Activated CD8-positive, alpha-beta T cell treated with anti-CD3 and anti-CD28 coated beads for 36 hours (primary cell): ENCODE measurements at regions not wholly inside any gene's neighbourhood (a gene's known extent, or its start where the extent isn't known, plus 50 kb on each side); places are given as distances from the start of the nearest gene placed in this dataset.

Experiments used
- ATAC-seq: fragments of 200-7000 bp; cut with Tn5 transposase; one replicate; pipeline ENCODE4 v1.10.0; 2021; ENCODE audit warnings: mild to moderate bottlenecking, moderate library complexity
- CTCF ChIA-PET: fragments of 350-600 bp; sonication (Branson Sonifier 250); formaldehyde crosslinking; loops from one replicate; lab custom pipeline; 2021; ENCODE audit warnings: antibody characterized with exemption; lab: Charles Lee
- POLR2A ChIA-PET: fragments of 350-600 bp; sonication (Branson Sonifier 250); formaldehyde crosslinking; loops from one replicate; lab custom pipeline; 2021; ENCODE audit warnings: antibody characterized with exemption; lab: Charles Lee
- DNase-seq: peaks from one replicate; pipeline ENCODE4 v3.0.0-alpha.2; 2020
- H3K27ac Mint-ChIP-seq: one replicate; pipeline ENCODE4 v1.8.0; 2021; ENCODE audit warnings: mild to moderate bottlenecking, mixed read lengths
- H3K27me3 Mint-ChIP-seq: one replicate; pipeline ENCODE4 v1.8.0; 2021; ENCODE audit warnings: mixed read lengths
- H3K36me3 Mint-ChIP-seq: one replicate; pipeline ENCODE4 v1.8.0; 2021; ENCODE audit warnings: low read depth, mixed read lengths
- H3K4me1 Mint-ChIP-seq: one replicate; pipeline ENCODE4 v1.8.0; 2021; ENCODE audit warnings: low read depth, mixed read lengths
- H3K4me3 Mint-ChIP-seq: one replicate; pipeline ENCODE4 v1.8.0; 2021; ENCODE audit warnings: mild to moderate bottlenecking, moderate library complexity, mixed read lengths
- H3K9me3 Mint-ChIP-seq: one replicate; pipeline ENCODE4 v1.8.0; 2021; ENCODE audit warnings: mixed read lengths
- intact Hi-C: fragments of 100-400 bp; cut with micrococcal nuclease; formaldehyde crosslinking; loops from one replicate; pipeline ENCODE4 v1.10.0; 2022
- TF ChIP-seq, protein P1 (sequence below): fragments of 200-600 bp; IDR thresholded peaks from one replicate; pipeline ENCODE4 v1.8.0; 2022; ENCODE audit warnings: antibody characterized with exemption, mild to moderate bottlenecking

GRCh38 chr11:92308366-92308765 is 83.7 kb downstream of the FAT3 start:
- peaks cover 2% of the 10 kb centered on the region for H3K9me3 Mint-ChIP-seq
- CTCF ChIA-PET = no interaction called here

DNA sequence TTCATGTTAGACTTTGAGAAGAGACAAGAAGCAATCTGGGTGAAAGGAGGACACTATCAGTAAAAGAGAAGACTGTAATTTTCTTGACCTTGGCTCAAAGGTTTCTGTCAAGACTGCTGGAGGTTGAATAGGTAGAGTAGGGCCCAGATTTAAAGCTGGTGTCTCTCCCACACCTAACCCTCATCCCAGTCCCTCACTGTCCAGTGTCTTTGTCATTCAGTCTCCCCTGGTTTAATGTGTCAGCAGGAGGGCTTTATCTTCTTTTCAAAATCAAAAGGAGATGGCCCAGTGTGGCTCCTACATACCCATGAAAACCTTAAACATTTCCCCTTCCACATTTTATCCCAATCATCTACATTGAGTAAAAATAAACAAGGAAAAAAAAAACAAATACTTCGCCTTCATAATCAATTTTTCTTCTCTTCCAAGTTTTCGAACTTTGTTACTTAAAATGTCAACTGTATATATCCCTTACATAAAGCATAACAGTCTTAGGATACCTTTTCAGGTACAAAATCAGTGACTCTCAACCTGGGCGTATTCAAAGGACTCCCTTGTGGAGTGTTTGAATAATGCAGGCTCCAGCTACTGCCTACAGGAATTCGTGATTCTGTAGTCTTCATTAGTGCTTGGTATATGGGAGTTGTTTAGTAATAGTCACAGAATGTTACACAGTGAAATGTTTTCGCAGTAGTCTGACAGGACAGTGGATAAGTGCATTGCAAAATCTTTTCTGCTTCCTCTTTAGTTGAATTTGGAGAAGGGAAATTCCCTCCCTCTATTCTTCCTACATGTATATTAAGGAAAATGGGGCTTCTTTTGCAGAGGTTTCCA is 87.2 kb downstream of the FAT3 start:
- POLR2A ChIA-PET = no interaction called here

More at GRCh38 chr11:92308366-92308765, 83.7 kb downstream of the FAT3 start:
- ATAC-seq = no peak
- TF ChIP-seq, protein P1, sequence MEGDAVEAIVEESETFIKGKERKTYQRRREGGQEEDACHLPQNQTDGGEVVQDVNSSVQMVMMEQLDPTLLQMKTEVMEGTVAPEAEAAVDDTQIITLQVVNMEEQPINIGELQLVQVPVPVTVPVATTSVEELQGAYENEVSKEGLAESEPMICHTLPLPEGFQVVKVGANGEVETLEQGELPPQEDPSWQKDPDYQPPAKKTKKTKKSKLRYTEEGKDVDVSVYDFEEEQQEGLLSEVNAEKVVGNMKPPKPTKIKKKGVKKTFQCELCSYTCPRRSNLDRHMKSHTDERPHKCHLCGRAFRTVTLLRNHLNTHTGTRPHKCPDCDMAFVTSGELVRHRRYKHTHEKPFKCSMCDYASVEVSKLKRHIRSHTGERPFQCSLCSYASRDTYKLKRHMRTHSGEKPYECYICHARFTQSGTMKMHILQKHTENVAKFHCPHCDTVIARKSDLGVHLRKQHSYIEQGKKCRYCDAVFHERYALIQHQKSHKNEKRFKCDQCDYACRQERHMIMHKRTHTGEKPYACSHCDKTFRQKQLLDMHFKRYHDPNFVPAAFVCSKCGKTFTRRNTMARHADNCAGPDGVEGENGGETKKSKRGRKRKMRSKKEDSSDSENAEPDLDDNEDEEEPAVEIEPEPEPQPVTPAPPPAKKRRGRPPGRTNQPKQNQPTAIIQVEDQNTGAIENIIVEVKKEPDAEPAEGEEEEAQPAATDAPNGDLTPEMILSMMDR = no peak
- Mint-ChIP-seq H3K36me3 (no peaks in the 10 kb centered on the region), H3K27ac (no peak overlapping the region), H3K4me1 (no peaks in the 10 kb centered on the region), H3K4me3 (no peak overlapping the region), H3K27me3 (no peaks in the 10 kb centered on the region)
- intact Hi-C loops = no loop called here
- no peak for DNase-seq
- POLR2A ChIA-PET = no interaction called here

DNA sequence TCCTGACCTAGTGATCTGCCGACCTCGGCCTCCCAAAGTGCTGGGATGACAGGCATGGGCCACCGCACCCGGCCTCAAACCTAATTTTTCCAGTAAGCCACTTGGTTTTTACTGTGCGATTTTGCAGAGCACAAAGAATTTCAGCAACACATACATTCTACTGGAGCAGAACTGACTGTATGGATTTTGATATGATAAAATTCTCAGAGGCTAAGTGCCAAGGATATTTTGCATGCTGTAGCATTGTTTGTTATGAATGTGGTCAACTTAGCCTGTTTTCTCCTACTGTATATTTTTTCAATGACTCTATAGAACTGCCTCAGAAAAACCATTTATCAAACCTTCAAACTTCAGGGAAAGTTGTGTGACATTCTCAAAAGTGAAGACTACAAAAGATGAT is 89.2 kb downstream of the FAT3 start:
- ATAC-seq (no peak), DNase-seq (no peak)
- no peaks in the 10 kb centered on the region for H3K4me1 Mint-ChIP-seq
- H3K4me3 Mint-ChIP-seq = no peak overlapping the region
- no peaks in the 10 kb centered on the region for H3K27me3 Mint-ChIP-seq
- ChIA-PET CTCF (no interaction called here), POLR2A (no interaction called here)
- TF ChIP-seq, protein P1 = no peak
- intact Hi-C loops = no loop called here
- no peaks in the 10 kb centered on the region for H3K36me3 Mint-ChIP-seq
- no peak overlapping the region for H3K27ac Mint-ChIP-seq
- no peaks in the 10 kb centered on the region for H3K9me3 Mint-ChIP-seq

More for the DNA sequence above, 87.2 kb downstream of the FAT3 start:
- Mint-ChIP-seq H3K4me3 (no peak overlapping the region), H3K27me3 (no peaks in the 10 kb centered on the region), H3K4me1 (no peaks in the 10 kb centered on the region), H3K9me3 (no peaks in the 10 kb centered on the region), H3K27ac (no peak overlapping the region), H3K36me3 (no peaks in the 10 kb centered on the region)
- CTCF ChIA-PET = no interaction called here
- ATAC-seq (no peak), DNase-seq (no peak)
- intact Hi-C loops = no loop called here
- TF ChIP-seq, protein P1 = no peak

- H3K9me3 Mint-ChIP-seq = no peaks in the 10 kb centered on the region
- TF ChIP-seq, protein P1 = no peak
- ChIA-PET POLR2A (no interaction called here), CTCF (no interaction called here)
- H3K4me3 Mint-ChIP-seq = no peak overlapping the region
- no peaks in the 10 kb centered on the region for H3K4me1 Mint-ChIP-seq
- DNase-seq = no peak
- H3K27me3 Mint-ChIP-seq = no peaks in the 10 kb centered on the region
- H3K27ac Mint-ChIP-seq = no peak overlapping the region
- no peaks in the 10 kb centered on the region for H3K36me3 Mint-ChIP-seq
- ATAC-seq = no peak
- intact Hi-C loops = no loop called here
Measured at GRCh38 chr11:92314499-92314898, 89.9 kb downstream of the FAT3 start.

- Mint-ChIP-seq H3K9me3 (no peaks in the 10 kb centered on the region), H3K27me3 (no peaks in the 10 kb centered on the region), H3K4me1 (no peaks in the 10 kb centered on the region), H3K36me3 (no peaks in the 10 kb centered on the region), H3K27ac (no peak overlapping the region), H3K4me3 (no peak overlapping the region)
- ChIA-PET POLR2A (no interaction called here), CTCF (no interaction called here)
- intact Hi-C loops = no loop called here
- ATAC-seq (no peak), DNase-seq (no peak)
- TF ChIP-seq, protein P1 = no peak
Measured at GRCh38 chr11:92316106-92316809, 91.6 kb downstream of the FAT3 start.
